ENCODE measurements at regions not wholly inside any gene's neighbourhood (a gene's known extent, or its start where the extent isn't known, plus 50 kb on each side); places are given as distances from the start of the nearest gene placed in this dataset.
"Not testable (repeated sequence)": the region's sequence is repeated elsewhere in the genome, so short reads cannot be mapped to it uniquely, and the experiment has no call there.

DNA sequence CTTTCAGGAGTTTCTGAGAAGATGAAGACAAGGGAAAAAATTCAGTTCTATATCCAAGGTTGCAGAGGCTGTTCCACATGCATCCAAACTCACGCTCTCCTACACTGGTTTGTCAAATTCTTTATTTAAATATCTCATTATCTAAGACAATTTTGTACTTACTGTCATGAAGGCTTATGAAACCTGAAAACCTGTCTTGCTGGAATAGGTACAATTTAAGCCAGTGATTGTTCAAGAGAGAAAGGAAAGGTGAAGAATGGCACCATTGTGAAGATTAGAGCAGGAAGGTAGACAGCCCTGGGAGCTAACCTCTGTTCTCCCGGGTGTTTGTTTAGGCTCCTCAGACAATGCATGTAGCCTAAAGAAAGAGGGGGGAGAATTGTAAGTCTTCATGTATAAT, 315.1 kb upstream of the PRKD1 start:
- intact Hi-C loops (cut with DNase I), result no loop called here
- TF ChIP-seq, protein P1, sequence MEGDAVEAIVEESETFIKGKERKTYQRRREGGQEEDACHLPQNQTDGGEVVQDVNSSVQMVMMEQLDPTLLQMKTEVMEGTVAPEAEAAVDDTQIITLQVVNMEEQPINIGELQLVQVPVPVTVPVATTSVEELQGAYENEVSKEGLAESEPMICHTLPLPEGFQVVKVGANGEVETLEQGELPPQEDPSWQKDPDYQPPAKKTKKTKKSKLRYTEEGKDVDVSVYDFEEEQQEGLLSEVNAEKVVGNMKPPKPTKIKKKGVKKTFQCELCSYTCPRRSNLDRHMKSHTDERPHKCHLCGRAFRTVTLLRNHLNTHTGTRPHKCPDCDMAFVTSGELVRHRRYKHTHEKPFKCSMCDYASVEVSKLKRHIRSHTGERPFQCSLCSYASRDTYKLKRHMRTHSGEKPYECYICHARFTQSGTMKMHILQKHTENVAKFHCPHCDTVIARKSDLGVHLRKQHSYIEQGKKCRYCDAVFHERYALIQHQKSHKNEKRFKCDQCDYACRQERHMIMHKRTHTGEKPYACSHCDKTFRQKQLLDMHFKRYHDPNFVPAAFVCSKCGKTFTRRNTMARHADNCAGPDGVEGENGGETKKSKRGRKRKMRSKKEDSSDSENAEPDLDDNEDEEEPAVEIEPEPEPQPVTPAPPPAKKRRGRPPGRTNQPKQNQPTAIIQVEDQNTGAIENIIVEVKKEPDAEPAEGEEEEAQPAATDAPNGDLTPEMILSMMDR (IDR thresholded peaks at IDR 0.05), result no peak
- Histone ChIP-seq H3K27ac (no peak overlapping the region), H3K9me3 (no peaks in the 10 kb centered on the region), H3K4me3 (no peak overlapping the region), H3K27me3 (no peaks in the 10 kb centered on the region), H3K4me1 (no peaks in the 10 kb centered on the region), H3K36me3 (no peaks in the 10 kb centered on the region)
- 47% methylated on average over 2 of the region's 2 CpGs for WGBS (ENCODE audit: insufficient coverage, low coverage, low lambda C conversion rate, missing lambda C conversion rate)
- ATAC-seq, result no peak
- DNase-seq, result no peak

DNA sequence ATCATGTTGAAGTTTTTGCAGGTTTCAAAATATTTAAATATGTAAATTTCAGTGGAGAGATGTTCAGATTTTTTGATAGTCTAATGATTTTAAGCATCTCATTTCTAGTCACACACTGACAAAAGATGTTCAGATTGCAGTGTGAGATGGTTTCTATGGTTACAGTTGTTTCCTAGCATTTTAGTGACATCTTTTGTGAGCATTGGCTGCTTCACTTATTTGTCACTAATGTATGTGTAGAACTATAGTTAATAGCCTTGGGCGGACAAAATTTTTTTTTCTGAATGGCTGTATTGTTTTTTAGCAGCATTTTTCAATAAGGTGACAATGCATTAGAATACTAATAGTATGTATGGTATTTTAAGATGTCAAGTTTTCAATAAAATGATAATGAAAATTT, 315.6 kb upstream of the PRKD1 start:
- Histone ChIP-seq H3K27ac (no peak overlapping the region), H3K4me3 (no peak overlapping the region), H3K36me3 (no peaks in the 10 kb centered on the region), H3K4me1 (no peaks in the 10 kb centered on the region), H3K27me3 (no peaks in the 10 kb centered on the region), H3K9me3 (no peaks in the 10 kb centered on the region)
- intact Hi-C loops (cut with DNase I), result no loop called here
- DNase-seq (no peak), ATAC-seq (no peak)
- TF ChIP-seq POLR2A (IDR thresholded peaks at IDR 0.05), result no peak
- TF ChIP-seq, protein P1 (IDR thresholded peaks at IDR 0.05), result no peak
- 76% methylated on average over 1 of the region's 1 CpG for WGBS (ENCODE audit: insufficient coverage, low coverage, low lambda C conversion rate, missing lambda C conversion rate)

DNA sequence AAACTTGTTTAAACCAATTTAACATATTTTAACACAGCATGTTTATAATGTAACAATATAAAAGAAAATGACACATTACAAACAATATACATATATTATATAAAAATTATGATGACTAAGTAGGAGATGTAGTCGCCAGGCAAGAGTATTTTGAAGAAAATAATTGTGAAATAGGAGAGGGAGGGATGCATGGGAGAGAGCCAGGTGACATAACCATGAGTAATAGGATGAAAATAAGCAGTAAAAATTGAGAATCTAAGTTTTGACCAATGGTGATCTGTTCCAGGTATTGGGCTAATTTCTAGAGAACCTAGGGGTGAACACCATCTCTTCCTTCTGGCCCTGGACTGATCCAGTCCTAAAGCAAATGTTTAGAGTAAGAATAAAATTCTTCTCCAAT, 315.2 kb upstream of the G2E3 start:
- H3K27ac ChIP-seq, result no peak overlapping the region
- H3K27me3 ChIP-seq, result no peaks in the 10 kb centered on the region
- H3K4me1 ChIP-seq, result no peaks in the 10 kb centered on the region
- WGBS (ENCODE audit: insufficient coverage, low coverage, low lambda C conversion rate, missing lambda C conversion rate), result 0% methylated on average over 1 of the region's 1 CpG
- intact Hi-C loops (cut with DNase I), result no loop called here
- DNase-seq (no peak), ATAC-seq (no peak)
- no peak for TF ChIP-seq POLR2A (IDR thresholded peaks at IDR 0.05)
- no peaks in the 10 kb centered on the region for H3K9me3 ChIP-seq
- no peaks in the 10 kb centered on the region for H3K36me3 ChIP-seq
- no peak overlapping the region for H3K4me3 ChIP-seq

DNA sequence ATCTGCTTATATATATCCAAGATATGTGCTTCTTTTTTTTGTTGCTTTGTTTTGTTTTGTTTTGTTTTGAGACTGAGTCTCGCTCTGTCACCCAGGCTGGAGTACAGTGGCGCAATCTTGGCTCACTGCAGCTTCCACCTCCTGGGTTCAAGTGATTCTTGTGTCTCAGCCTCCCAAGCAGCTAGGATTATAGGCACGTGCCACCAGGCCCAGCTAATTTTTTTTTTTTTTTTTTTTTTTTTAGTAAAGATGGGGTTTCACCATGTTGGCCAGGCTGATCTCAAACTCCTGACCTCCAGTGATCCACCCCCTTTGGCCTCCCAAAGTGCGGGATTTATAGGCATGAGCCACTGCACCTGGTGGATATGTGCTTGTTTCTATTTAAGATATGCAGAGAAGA, 314.6 kb upstream of the G2E3 start:
- DNase-seq; intact Hi-C loops (cut with DNase I): not testable (repeated sequence)
- WGBS (ENCODE audit: insufficient coverage, low coverage, low lambda C conversion rate, missing lambda C conversion rate), result 59% methylated on average over 4 of the region's 4 CpGs

DNA sequence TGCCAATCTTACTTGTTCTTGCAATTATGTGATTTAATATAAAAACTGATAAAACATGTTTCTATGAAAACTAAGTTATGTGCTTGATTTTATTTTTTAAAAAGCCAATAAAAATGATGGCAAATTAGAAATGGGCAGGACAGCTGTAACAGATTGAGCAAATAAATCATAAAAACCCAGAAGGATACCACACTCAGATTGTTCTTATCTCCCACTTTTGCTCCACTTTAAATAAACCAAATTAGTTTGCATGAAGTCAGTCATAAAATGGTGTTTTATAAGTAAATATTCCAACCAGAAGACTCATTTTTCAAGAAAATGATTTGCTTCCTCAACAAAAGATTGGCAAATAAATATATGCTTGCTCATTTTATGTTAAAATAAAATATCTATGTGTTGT, 307.9 kb upstream of the G2E3 start:
- intact Hi-C loops (cut with DNase I), result no loop called here
- Histone ChIP-seq H3K4me3 (no peak overlapping the region), H3K4me1 (no peaks in the 10 kb centered on the region), H3K27me3 (no peaks in the 10 kb centered on the region), H3K9me3 (no peaks in the 10 kb centered on the region), H3K27ac (no peak overlapping the region), H3K36me3 (no peaks in the 10 kb centered on the region)
- ATAC-seq (no peak), DNase-seq (no peak)
- no peak for TF ChIP-seq POLR2A (IDR thresholded peaks at IDR 0.05)
- TF ChIP-seq, protein P1 (IDR thresholded peaks at IDR 0.05), result no peak

More for the DNA sequence above, 314.6 kb upstream of the G2E3 start:
- not testable (repeated sequence) for ATAC-seq, H3K9me3 ChIP-seq, H3K27ac ChIP-seq, H3K36me3 ChIP-seq, H3K4me1 ChIP-seq, H3K4me3 ChIP-seq, H3K27me3 ChIP-seq

DNA sequence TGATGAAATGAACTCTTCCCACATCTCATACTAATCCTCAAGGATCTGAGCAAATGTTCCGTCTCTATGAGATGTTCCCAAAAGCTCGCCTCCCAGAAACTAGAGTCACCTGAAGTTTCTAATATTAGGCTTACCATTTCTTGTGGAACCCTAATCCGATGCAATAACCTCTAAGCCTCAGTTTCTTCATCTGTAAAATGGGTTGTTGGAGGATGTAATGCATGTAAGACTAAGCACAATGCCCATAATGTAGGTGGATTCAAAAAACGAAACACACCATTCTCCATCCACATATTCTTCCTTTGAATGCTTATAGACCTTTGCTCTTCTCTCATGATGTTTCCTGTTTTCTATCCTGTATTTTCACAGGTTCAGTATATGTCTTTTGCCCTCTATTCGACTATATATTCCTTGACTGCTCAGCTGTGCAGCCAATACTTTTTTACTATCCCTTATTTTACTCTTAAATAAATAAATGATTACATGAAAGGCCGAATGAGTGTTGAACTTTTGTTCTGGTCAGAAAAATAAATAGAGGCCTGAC, 307.3 kb upstream of the G2E3 start:
- WGBS (ENCODE audit: insufficient coverage, low coverage, low lambda C conversion rate, missing lambda C conversion rate), result 48% methylated on average over 6 of the region's 6 CpGs
- H3K4me3 ChIP-seq, result no peak overlapping the region
- H3K9me3 ChIP-seq, result no peaks in the 10 kb centered on the region
- no peaks in the 10 kb centered on the region for H3K4me1 ChIP-seq
- no peak for ATAC-seq
- intact Hi-C loops (cut with DNase I), result no loop called here
- no peak for DNase-seq
- no peaks in the 10 kb centered on the region for H3K27me3 ChIP-seq
- TF ChIP-seq, protein P1 (IDR thresholded peaks at IDR 0.05), result no peak
- no peak for TF ChIP-seq POLR2A (IDR thresholded peaks at IDR 0.05)
- no peaks in the 10 kb centered on the region for H3K36me3 ChIP-seq
- no peak overlapping the region for H3K27ac ChIP-seq
